NCI-H345 treated with DMSO at 0.1 percent for 48 hours (cell line): ENCODE measurements at regions not wholly inside any gene's neighbourhood (a gene's known extent, or its start where the extent isn't known, plus 50 kb on each side); places are given as distances from the start of the nearest gene placed in this dataset.
"Not testable (repeated sequence)": the region's sequence is repeated elsewhere in the genome, so short reads cannot be mapped to it uniquely, and the experiment has no call there.

Experiments
- DNase-seq: peaks from one replicate; lab custom pipeline; 2025; ENCODE audit not compliant: unreplicated experiment; lab: John Stamatoyannopoulos, UW

DNA sequence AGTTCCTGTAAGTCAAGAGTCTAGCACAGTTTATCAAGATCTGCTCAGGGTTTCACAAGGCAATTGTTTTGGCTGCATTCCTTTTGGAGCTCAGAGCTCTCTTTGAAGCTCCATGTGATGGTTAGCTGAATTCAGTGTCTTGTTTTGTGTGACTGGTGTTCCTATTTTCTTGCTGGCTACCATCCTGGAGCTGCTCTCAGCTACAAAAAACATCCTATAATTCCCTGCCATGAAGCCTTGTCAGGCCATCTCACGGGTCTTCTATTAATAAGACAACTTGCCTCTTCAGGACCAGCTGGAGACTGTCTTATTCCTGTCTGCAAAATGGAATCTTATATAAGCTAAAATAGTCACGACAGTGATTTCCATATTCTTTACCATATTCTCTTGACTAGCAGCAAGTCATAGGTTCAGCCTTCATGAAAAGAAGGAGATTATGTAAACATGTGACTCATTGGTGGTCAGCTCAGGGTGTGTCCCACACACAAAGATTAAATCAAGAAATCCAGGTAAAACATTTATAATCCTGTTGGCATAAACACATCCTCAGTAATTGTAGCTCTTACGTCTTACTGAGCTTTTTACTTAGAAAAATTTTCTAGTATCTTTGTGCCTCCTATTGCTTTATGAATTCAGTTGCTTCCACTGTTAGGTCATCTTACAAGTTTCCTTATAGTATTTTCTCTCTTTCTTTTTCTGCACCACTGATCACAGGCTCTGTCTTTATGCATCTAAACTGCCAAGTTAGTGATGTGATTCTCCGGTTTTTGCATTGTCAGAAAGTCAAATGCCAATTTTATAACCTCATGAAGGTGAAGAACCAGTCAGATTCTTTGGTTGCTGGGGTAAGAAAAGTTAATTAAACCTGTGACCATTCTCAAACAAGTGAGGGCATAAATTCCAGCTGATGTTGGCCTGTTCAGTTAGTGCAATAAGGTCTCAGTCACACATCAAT, 378.5 kb upstream of the MGAT4C start:
- DNase-seq, result no peak

DNA sequence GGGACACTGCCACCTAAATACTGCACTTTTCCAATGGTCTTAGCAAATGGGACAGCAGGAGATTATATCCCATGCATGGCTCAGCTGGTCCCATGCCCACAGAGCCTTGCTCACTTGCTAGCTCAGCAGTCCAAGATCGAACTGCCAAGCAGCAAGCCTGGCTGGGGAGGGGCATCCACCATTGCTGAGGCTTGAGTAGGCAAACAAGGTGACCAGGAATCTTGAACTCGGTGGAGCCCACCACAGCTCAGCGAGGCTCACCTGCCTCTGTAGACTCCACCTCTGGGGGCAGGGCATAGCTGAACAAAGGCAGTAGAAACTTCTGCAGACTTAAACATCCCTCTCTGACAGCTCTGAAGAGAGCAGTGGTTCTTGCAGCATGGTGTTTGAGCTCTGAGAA, 370.8 kb upstream of the MGAT4C start:
- no peak for DNase-seq

DNA sequence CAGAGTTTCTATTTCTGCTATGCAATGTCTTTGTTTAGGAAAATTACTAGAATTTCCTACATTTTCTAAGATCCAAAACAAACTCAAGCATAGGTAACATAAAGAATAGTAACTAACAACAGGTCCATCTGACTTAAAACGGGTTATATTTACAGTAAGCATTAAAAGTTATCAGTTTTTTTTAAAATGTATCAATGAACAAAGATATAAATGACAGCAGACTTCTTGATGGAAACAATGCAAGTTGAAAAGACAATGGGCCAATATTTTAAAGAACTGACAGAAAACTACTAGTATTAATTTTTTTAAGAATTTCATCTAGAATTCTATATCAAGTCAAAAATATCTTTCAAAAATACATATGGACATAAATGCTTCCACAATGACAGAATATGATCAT, 367.1 kb upstream of the MGAT4C start:
- no peak for DNase-seq

DNA sequence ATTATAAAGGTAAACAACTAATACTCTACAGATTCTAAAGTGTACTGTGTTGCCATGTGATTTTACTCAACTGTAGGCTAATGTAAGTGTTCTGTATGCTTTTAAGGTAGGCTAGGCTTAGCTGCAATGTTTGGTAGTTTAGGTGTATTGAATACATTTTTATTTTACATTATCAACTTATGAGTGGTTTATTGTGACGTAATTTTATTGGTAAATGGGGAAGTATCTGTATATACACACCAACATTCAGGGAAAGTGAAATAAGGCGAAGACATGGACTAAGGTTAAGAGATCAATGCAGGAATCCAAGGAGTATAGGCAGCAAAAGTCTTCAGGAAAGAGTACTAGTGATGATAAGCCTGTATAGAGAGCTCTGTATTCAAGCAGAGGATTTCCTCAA, 365.8 kb upstream of the MGAT4C start:
- DNase-seq, result no peak

DNA sequence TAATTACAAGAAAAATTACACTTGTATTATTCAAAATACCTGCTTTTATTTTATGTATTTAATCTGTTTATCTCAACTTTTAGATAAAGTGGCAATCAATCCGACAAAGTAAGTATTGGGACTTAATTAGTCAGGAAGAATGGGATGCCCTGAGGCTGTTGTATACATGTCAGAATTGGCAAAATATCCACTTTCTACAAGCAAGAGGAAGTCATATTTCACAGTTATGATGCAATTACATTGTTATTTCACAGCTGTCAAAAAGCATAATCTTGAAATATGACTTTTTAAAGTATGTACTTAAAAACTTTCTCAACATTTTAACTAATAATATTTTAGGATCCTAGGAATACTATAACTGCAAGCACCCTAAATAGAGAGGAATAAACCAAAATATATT, 357.1 kb upstream of the MGAT4C start:
- no peak for DNase-seq

DNA sequence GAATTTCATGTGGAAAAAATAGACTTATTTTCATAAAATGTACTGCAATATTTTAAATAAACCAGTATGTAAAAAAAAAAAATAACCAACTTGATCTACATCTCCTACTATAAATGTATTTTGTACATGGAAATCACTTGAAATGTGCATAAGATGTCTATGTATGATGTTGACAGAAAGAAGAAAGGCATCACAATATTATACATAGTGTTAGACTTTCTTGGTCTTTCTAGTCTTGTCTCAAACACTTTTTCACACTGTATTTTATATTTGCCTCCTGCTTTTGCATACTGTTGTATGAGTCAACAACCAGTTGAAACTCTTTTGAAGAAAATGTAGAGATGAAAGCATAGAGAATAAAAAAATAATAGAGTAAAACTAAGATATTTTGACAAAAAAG, 352.4 kb upstream of the MGAT4C start:
- DNase-seq, result no peak

DNA sequence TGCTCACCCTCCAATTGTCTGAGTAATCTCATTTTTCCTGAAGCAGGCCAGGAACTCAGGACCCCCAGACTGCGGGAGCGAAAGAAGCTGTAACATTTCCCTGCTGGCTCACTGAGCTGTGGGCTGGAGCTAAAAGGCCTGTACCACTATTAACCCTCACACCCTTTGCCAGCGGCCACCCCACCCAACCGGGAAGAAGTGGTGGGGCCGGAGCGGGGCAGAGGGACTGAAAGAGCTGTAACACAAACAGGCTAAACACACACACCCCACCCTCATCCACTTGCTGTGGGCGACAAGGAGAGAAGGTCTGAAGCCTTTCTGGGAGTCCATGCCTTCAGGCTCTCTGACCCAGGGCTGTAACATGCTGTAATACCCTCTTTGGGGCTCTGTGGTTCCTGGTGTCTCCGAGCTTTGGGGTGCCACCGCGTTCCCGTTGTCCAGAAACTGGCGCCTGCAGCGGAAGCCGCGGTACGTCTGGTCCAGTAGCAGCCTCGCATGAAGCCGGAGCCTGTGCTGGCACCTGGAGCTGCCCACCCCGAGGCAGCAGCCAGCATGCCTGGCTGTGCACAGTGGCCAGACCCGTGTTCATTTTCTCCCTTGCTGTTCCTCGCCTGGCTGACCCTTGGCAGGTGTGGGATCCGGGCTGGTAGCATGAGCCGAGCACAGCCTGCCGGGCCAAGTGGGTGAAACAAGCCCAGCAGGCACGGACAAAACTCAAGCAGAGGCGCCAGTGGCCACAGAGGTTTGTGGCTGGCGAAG, 345.5 kb upstream of the MGAT4C start:
- no peak for DNase-seq

DNA sequence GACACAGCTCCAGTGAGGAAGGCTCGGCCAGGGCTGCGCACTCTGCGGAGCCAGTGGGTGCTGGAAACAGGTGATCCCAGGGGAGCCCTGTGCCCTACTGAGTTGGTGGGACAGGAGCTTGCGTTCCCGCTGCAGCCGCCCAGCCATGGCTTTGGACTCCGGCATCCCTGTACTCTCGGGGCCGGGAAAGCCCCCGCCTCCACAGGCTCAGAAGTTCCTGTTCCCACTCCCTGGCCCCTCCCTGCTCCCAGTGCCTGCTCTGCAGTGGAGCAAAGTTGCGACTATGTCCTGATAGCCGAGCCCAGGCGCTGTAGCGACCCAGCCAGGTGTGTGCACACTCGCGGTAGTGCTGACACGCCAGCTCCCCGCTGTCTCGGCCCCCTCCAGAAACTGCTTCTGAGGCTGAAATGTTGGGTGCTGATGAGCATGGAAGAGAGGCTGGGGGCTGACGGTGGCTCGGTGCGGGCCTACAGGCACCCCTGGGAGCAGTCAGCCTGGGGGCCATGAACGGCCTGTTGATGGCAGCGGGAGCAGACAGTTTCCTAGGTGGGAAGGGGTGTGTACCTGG, 344.6 kb upstream of the MGAT4C start:
- no peak for DNase-seq

DNA sequence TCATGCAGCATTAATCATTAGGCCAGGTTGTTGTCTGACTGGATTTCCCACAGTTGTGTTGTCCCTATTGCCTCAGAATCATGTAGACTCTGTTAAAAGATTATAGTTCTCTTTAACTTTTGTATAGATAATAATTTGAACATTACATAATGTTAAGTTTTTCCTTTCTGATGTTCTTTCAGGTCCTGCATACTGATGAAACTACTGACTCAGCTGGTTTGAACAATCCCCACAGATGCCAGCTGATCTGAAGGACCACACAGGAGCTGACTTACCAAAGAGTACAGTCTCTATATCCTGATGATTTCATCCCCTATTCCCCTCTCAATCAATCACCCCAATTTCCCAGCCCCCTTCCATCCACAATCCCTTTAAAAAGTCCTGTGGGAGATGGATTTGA, 341.2 kb upstream of the MGAT4C start:
- DNase-seq, result no peak

DNA sequence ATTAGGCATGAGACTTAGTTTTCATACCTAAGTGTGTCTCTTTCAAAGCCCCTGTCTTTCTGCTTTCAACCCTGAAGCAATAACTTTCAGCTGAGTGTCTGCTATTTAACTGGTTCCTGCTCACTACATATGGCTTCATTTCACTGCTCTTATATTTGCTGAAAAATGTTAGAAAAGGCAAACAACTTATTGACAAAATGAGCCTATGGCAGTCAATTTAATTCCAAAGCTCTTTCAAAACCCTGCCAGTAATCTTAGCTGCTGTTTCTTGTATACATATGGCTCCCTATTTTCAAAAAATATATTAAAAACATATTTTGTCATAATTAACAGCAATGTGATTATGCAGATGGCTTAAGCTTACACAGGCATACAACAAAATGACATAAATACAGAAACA, 334.1 kb upstream of the MGAT4C start:
- no peak for DNase-seq

DNA sequence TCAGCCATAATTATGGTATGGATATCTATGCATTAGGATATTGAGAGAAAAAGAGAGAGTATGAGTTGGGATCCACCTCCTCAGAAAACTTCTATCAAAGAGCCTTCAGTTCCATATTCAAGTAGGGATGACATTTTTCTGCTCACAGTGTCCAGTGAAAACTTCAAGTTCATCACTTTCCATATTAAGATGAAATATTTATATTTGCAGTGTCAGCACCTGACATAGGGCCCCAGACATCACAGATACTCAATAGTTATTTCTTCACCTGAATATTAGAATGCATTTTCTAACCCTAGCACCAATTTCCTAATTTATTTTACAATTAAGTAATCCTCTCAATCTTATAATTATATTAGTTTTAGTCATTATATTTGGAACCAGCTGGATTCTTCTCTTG, 318.0 kb upstream of the MGAT4C start:
- no peak for DNase-seq

DNA sequence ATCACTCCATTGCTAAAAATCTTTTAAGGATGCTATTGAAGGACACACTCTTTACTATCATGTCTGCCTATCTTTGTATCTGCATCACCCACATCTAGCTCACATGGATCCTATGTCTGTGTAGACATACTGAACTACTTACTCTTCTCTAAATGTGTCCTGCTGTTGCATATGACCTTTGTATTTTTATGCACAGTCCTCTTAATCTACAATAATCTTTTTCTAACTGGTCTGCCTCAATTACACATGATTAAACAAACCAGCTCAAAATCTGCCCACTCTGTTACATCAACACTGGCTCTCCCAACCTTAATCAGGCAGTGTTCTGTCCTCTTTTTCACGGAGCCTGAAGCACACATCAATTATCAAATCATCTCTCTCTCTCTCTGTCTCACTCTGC, 316.3 kb upstream of the MGAT4C start:
- no peak for DNase-seq

DNA sequence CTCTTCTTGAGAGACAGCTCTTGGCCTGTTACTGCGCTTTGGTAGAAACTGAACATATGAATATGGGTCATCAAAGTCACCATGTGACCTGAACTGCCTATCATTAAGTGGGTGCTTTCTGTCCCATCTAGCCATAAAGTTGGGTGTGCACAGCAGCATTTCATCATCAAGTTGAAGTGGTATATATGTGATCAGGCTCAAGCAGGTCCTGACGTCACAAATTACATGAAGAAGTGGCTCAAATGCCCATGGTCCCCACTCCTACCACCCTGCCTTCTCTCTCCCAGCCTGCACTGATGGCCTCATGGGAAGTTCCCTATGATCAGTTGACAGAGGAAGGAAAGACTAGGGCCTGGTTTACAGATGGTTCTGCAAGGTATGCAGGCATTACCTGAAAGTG, 308.8 kb upstream of the MGAT4C start:
- DNase-seq, result no peak

DNA sequence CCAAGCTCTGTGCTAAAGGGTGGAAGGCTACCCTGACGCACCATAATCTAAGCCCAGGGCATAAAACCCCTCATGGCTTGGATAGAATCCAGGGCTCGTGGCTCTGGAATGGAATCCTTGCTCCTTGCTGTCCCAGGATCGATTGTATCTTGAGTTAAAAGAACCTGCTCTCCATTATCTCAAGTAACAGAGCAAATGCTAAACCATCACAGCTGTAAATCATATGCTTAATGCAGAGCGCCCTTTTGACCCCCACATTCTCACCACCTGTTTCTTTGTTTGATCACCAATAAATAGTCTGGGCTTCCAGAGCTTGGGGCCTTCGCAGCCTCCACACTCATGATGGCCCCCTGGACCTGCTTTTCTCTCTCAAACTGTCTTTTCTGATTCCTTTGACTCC, 299.3 kb upstream of the MGAT4C start:
- DNase-seq, result not testable (repeated sequence)

DNA sequence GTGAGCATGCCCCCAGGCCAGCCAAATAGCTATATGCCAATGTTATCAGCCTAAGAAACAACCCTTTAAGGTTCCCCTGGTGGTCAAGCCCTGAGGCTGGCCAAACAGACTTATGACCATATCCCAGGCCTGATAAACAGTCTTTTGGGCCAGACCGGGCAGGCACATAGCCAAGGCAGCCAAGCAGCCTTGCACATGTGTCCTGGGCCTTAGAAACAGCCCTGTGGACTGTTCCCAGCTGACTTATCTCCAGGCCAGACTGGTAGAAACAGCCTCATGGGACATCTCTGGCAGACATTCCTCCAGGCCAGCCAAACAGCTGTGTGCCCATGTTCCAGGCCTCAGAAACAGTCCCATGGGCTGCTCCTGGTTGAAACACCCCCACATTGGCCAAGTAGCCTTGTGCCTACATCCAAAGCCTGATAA, 295.0 kb upstream of the MGAT4C start:
- no peak for DNase-seq

DNA sequence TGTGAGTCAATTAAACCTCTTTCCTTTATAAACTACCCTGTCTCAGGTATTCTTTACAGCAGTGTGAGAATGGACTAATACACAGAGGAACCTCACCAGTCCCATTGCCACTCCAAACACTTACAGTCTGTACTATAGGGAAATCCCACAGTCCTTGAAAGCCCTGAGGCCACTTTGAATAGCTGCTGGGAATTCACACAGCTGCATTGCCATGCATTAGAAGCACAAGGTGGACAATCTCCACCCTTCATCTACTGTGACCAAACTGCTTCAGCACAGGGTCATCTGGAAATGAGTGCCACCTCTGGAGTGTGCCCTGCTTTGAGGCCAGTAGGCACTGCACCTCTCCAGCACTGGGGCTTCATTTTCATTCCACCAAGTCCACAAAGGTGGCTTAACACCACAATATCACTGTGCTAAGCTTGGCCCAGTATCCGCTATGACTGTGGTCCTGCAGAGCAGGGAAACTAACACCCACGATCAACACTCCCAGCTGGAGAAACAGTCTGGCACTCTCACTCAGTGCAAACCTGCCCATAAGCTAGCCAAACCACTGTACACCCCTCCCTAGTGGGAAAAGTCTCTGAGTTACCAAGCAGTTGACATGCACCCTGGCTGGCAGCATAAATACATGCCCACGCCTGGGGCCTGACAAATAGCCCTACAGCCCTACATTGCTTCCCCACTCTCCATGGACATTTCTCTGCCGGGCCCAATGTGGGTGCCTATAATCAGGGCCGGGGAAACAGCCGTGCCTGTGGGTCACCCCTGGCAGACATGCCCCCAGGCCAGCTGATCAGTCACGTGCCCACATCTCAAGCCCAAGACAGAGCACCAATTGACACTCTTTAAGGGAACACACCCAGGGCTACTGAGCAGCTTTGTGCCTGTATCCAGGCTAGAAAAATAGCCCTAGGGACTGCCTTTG, 294.3 kb upstream of the MGAT4C start:
- no peak for DNase-seq

DNA sequence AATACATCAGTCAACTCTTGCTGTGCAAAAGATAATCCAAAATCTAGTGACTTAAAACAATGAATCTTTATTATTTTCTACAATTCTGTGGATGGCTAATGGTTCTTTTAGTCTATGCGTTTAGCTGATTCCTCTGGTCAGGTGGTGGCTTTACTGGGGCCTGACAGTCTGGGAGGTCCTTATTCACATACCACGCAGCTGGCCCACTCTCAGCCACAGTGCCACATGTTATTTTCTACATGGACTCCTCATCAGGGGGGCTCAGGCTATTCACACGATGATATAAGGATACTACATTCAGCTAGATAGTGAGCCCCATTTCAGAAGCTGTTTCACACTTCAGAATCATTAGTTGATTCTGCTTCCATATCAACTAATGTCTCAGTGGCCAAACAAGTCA, 287.5 kb upstream of the MGAT4C start:
- DNase-seq, result no peak

DNA sequence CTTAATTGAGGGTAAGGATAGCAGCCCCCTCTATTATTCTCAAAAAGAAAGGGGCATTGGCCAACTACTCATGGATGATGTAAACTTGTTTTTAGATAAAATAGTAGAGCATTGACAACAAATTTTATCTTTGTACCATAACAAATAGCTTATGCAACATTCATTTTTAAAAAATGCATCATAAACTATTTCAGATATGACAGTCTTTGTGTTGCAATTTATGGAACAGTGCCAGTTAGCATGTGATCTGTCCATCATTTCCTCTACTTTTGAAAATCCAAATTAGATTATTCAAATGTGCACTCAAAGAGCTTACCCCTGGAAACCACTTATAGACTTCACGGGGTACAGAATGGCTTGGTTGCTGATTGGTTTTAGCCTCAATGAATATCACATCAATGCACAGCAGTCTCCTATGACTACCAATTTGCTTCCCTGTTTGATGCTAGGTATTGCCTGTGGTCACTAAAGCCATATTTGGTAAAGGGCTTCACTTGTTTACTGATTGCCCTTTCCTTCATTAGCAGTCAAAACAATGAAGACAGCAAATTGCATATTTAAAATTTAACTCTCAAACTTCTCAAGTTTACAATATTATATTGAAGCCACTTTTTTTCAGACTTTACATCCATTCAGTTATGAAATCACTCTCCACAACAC, 274.9 kb upstream of the MGAT4C start:
- no peak for DNase-seq

DNA sequence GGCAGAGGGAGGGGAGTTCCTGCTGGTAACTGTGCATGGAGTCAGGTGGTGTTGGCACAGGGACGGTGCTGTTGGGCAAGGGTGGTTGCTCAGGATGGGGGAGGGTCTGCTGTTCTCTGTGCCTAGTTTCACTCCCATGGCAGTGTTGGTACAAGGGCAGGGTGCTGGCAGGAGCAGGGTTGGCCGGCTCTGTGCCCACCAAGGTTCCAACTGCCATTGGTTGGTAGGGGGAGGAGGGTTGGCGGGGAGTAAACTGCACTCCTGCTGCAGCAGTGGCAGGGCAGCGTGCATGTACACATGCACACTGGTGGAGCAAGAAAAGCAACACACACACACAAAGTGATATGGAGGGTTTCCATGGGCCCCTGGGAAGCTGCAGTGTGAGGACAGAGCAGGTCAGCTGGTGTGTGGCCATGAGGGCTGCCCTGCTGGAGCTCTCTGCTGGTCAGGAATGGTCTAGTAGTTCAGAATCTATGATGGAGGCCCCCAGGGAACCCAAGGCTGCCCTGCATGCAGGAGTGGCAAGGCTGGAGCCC, 269.9 kb upstream of the MGAT4C start:
- no peak for DNase-seq

DNA sequence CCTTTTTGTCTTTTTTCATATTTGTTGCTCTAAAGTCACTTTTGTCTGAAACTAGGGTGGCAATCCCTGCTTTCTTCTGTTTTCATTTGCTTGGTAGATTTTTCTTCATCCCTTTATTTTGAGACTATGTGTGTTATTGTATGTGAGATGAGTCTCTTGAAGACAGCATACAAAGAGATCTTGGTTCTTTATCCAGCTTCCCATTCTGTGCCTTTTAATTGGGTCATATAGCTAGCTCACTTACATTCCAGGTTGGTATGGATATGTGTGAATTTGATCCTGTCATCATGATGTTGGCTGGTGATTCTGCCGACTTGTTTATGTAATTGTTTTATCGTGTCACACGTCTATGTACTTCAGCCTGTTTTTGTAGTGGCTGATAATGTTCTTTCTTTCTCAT, 267.7 kb upstream of the MGAT4C start:
- no peak for DNase-seq
